ENCODE measurements at regions not wholly inside any gene's neighbourhood (a gene's known extent, or its start where the extent isn't known, plus 50 kb on each side); places are given as distances from the start of the nearest gene placed in this dataset.

- DNase-seq (ENCODE audit: low spot score) (no peak), FAIRE-seq (no peak), ATAC-seq (no peak)
- H3K4me3 ChIP-seq (replicated peaks in 1 of 3; ENCODE audit: insufficient read depth in 1 of 3, low read depth in 2 of 3, low read length in 3 of 3) = no peak overlapping the region
- WGBS (ENCODE audit: low lambda C conversion rate) = 49% methylated on average over 5 of the region's 5 CpGs
- no peaks in the 10 kb centered on the region for H3K4me1 ChIP-seq (ENCODE audit: insufficient read depth, low read length)
- ChIA-PET CTCF (ENCODE audit: low intra/inter-chr PET ratio, low total read pairs) (no interaction called here), POLR2A (no interaction called here)
- in situ Hi-C loops (cut with HindIII; ENCODE audit: extremely low pct_ligation_motif_present, low pct_unique_long_range_greater_than_20kb) = no loop called here
- intact Hi-C loops (cut with micrococcal nuclease; ENCODE audit: unreplicated experiment) = no loop called here
- no peak overlapping the region for H2AFZ ChIP-seq (ENCODE audit: low read length)
- no peak overlapping the region for H3K9ac ChIP-seq (ENCODE audit: insufficient read depth, low read depth, low read length)
- H3K27ac ChIP-seq (ENCODE audit: extremely low read length, insufficient read depth, low read length) = no peak overlapping the region
- H4K20me1 ChIP-seq (ENCODE audit: insufficient read depth, low read length) = no peaks in the 10 kb centered on the region
- H3K79me2 ChIP-seq (ENCODE audit: insufficient read depth, low read length) = no peaks in the 10 kb centered on the region
- TF ChIP-seq SKI (IDR thresholded peaks at IDR 0.05; ENCODE audit: partially characterized antibody) (no peak), SMAD1 (CRISPR knock-in tag; IDR thresholded peaks at IDR 0.05; ENCODE audit: borderline replicate concordance, low read depth) (no peak), SRSF1 (optimal IDR thresholded peaks at IDR 0.05; ENCODE audit: low read depth, low read length) (no peak), REPIN1 (CRISPR knock-in tag; IDR thresholded peaks at IDR 0.05; ENCODE audit: borderline replicate concordance, low read depth) (no peak), MBD4 (IDR thresholded peaks at IDR 0.05; ENCODE audit: borderline replicate concordance, low read length) (no peak), PCBP1 (IDR thresholded peaks at IDR 0.05; ENCODE audit: borderline replicate concordance, low read depth, low read length) (no peak), BRCA1 (CRISPR knock-in tag; IDR thresholded peaks at IDR 0.05) (no peak)
- no TSS peak for BruUV-seq (replicated peaks)
- H3K9me3 ChIP-seq (ENCODE audit: low read length) = no peaks in the 10 kb centered on the region
- no peaks in the 10 kb centered on the region for H3K36me3 ChIP-seq (replicated peaks in 1 of 2; ENCODE audit: control insufficient read depth in 1 of 2, insufficient read depth in 2 of 2, low read length in 2 of 2)
- H3K4me2 ChIP-seq (ENCODE audit: low read depth, low read length) = no peak overlapping the region
- peaks cover 2 to 25% of the 10 kb centered on the region in 2 experiments; a peak in 3 of 5 replicates for H3K27me3 ChIP-seq (ENCODE audit: control insufficient read depth in 1 of 2, insufficient read depth in 2 of 2, low read length in 2 of 2)
These were observed 286.8 kb downstream of the PTPRU start for GRCh38 chr1:29523136-29523535.

- CTCF ChIA-PET (ENCODE audit: low intra/inter-chr PET ratio, low total read pairs) = no interaction called here
- H3K79me2 ChIP-seq (ENCODE audit: insufficient read depth, low read length) = no peaks in the 10 kb centered on the region
These were observed 285.7 kb downstream of the PTPRU start for GRCh38 chr1:29521811-29522580.

More at GRCh38 chr1:29521811-29522580, 285.7 kb downstream of the PTPRU start:
- Histone ChIP-seq H3K36me3 (replicated peaks in 1 of 2; ENCODE audit: control insufficient read depth in 1 of 2, insufficient read depth in 2 of 2, low read length in 2 of 2) (no peaks in the 10 kb centered on the region), H3K9ac (ENCODE audit: insufficient read depth, low read depth, low read length) (no peak overlapping the region), H3K27ac (ENCODE audit: extremely low read length, insufficient read depth, low read length) (no peak overlapping the region), H3K4me3 (replicated peaks in 1 of 3; ENCODE audit: insufficient read depth in 1 of 3, low read depth in 2 of 3, low read length in 3 of 3) (no peak overlapping the region), H3K27me3 (ENCODE audit: control insufficient read depth in 1 of 2, insufficient read depth in 2 of 2, low read length in 2 of 2) (peaks cover 3 to 14% of the 10 kb centered on the region in 2 experiments; a peak in 4 of 5 replicates), H4K20me1 (ENCODE audit: insufficient read depth, low read length) (no peaks in the 10 kb centered on the region), H3K9me3 (ENCODE audit: low read length) (no peaks in the 10 kb centered on the region), H3K4me1 (ENCODE audit: insufficient read depth, low read length) (no peaks in the 10 kb centered on the region), H2AFZ (ENCODE audit: low read length) (no peak overlapping the region), H3K4me2 (ENCODE audit: low read depth, low read length) (no peak overlapping the region)
- no peak for FAIRE-seq
- BruUV-seq (replicated peaks) = no TSS peak
- WGBS (ENCODE audit: low lambda C conversion rate) = 32% methylated on average over 9 of the region's 14 CpGs
- TF ChIP-seq ZNF768 (CRISPR knock-in tag; IDR thresholded peaks at IDR 0.05) = peak; percentile 94
- TF ChIP-seq SNAPC5 (CRISPR knock-in tag; IDR thresholded peaks at IDR 0.05; ENCODE audit: borderline replicate concordance) = no peak
- in situ Hi-C loops (cut with HindIII; ENCODE audit: extremely low pct_ligation_motif_present, low pct_unique_long_range_greater_than_20kb) (no loop called here), intact Hi-C loops (cut with micrococcal nuclease; ENCODE audit: unreplicated experiment) (no loop called here)
- no peak for DNase-seq (ENCODE audit: low spot score)
- ATAC-seq = no peak
- POLR2A ChIA-PET = no interaction called here
